ENCODE measurements at regions not wholly inside any gene's neighbourhood (a gene's known extent, or its start where the extent isn't known, plus 50 kb on each side); places are given as distances from the start of the nearest gene placed in this dataset.
"Not testable (repeated sequence)": the region's sequence is repeated elsewhere in the genome, so short reads cannot be mapped to it uniquely, and the experiment has no call there.

DNA sequence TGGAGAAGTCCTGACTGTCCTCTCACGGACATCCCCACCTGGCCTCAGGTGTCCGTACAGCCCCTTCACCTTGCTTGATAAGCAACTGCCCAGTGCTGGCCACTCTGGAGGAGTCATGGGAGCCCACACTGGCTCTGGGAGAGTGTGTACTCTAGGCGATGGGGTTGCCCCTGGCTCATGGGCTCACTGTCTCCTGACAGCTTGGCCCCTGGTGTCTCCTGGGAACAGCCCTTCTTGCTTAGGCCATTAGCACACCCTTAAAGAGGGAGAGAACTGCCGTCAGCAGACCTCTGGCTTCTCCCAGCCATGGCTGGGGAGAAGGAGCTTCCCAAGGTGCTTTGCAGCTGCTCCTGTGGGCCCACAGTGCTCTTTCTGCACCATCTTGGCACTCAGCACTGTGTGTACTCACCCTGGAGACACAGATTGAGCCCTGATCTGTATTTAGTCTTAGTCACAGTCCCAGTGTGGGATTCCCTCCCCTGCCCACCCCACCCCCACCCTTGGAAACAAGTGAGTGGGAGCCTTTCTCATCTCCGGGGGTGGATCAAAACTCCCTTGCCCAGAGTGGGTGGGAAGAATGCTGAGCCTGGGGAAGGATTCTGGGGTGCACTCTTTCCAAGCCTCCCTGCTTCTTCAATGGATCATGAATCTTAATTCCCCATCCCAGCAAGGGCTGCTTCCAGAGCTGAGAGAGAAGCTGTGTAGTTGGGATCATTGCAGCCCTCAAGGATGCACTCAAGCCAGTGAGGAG lies 83.5 kb upstream of the ADPGK start:
- no peak for DNase-seq (ENCODE audit: low read depth)

DNA sequence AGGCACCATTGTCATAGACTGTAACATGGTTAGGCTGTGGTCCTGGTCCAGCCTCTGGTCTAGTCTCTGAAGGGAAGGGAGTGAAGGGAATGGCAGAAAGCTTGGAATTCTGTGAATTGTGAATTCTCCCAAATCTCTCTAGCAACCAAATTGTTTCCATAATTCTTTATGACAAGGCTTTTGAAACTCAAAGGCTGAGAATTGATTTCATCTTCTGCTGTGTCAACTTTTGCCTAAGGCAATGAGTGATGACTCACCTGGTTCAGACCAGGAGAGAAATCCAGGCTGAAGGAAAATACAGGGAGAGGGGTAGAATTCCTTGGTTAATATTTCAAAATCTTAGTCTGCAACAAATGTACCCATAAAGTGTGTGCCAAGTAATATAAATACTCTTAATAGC lies 82.6 kb upstream of the ADPGK start:
- no peak for DNase-seq (ENCODE audit: low read depth)

DNA sequence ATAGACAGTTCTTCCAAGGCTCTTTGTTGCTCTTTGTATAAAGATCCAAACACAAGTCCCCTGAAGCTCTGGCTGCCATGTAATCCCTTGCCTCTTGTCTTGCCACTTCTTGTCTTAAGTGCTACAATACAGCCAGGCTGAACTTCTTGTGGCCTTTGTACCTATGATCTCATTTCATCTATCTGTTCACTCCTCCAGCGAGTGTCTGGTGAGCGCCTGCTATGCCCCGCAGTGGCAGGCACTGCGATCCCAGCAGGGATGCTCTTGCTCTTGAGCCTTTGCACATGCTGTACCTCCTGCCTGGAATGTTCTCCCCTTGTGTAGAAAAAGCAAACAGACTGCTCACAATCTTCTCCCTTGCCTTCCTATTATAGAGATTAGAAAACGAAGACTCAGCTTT lies 81.9 kb upstream of the ADPGK start:
- no peak for DNase-seq (ENCODE audit: low read depth)

GRCh38 chr15:72864681-72865080 lies 81.1 kb upstream of the ADPGK start:
- no peak for DNase-seq (ENCODE audit: low read depth)

GRCh38 chr15:72861354-72861910 lies 77.9 kb upstream of the ADPGK start:
- no peak for DNase-seq (ENCODE audit: low read depth)

- no peak for DNase-seq (ENCODE audit: low read depth)
These were observed 76.2 kb upstream of the ADPGK start for GRCh38 chr15:72859757-72860145.

GRCh38 chr15:72859017-72859756 lies 75.6 kb upstream of the ADPGK start:
- DNase-seq (ENCODE audit: low read depth) = no peak

GRCh38 chr15:72858205-72858604 lies 74.6 kb upstream of the ADPGK start:
- DNase-seq (ENCODE audit: low read depth) = no peak

DNA sequence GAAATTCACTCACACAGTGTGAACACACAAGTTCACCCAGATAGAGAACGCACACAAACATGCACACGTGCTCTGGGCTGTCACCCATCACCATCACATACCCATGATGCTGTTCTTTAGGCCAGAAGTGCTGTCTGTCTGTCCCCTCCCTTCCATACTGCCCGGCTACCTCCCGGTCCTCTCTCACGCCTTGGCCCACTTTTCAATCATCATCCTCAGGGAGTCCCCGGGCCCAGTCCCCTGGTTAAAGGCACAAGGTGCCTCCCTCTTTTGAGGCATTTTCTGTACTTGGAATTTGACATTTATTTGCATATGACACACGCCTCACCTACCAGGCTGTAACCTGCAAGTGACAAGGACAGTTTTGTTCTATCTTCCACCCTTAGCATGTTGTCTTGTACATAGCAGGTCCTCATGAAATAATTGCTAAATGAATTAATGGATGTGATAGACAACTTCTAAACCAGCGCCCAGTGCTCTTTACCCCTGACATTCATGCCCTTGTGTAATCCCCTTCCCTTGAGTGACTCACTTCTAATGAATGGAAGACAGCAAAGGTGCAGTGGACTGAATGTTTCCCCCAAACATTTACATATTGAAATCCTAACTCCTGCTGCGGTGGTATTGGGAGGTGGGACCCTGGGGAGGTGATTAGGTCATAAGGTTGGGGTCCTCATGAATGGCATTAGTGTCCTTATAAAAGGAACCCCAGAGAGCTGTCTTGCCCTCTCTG lies 73.9 kb upstream of the ADPGK start:
- DNase-seq (ENCODE audit: low read depth) = no peak

- DNase-seq (ENCODE audit: low read depth) = no peak
These were observed 73.0 kb upstream of the ADPGK start for GRCh38 chr15:72856549-72857040.

- DNase-seq (ENCODE audit: low read depth) = no peak
These were observed 72.2 kb upstream of the ADPGK start for GRCh38 chr15:72855791-72856190.

- DNase-seq (ENCODE audit: low read depth) = no peak
These were observed 68.7 kb upstream of the ADPGK start for GRCh38 chr15:72852273-72852672.

DNA sequence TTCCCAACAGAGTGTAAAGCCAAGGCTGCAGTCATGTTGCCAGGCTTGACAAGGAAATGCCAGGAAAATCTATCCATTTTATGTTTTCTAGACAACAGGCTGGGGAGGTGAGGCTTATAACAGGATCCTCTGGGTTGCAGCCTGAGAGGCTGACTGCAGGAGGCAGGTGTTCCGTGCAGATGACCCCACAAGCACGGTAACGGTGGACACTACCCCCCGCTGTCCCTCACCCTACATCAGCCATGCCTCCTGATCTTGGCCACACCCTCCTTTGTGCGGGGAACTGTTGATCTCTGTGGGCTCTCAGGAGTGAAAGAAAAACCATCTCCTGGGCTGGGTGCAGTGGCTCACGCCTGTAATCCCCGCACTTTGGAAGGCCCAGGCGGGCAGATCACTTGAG lies 68.0 kb upstream of the ADPGK start:
- no peak for DNase-seq (ENCODE audit: low read depth)

GRCh38 chr15:72850833-72851232 lies 67.3 kb upstream of the ADPGK start:
- DNase-seq (ENCODE audit: low read depth) = no peak

DNA sequence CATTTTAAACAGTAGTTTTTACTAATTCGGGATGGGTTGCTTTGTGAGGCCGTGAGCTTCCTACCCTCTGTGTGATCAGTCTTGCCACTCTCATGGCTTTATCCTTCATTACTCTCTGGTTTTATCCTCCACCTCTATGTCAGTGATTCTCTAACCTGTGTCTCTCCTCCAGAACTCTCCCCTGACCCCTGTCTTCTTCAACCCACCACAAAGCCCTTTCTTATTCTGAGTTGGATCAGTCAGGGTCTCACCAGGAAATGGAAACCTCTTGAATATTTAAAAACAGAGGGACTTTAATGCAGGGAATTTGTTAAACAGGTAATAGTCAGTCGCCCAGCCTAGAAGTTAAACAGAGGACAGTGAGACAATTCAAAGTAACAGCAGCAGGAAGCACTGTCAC lies 64.2 kb upstream of the ADPGK start:
- no peak for DNase-seq (ENCODE audit: low read depth)

DNA sequence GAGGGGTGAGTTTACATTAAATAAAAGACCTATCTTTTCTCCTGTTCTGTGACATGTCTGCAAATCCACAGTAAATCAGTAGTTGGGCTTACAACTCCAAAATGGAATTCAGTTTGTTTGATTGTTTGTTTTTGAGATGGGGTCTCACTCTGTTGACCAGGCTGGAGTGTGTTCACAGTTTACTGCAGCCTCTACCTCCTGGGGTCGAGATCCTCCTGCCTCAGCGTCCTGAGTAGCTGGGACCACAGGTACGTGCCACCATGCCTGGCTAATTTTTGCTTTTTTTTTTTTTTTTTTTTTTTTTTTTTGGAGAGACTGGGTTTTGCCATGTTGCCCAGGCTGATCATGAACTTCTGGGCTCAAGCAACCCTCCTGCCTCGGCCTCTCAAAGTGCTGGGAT lies 63.5 kb upstream of the ADPGK start:
- DNase-seq (ENCODE audit: low read depth) = no peak

- no peak for DNase-seq (ENCODE audit: low read depth)
These were observed 62.4 kb upstream of the ADPGK start for GRCh38 chr15:72845981-72846383.

DNA sequence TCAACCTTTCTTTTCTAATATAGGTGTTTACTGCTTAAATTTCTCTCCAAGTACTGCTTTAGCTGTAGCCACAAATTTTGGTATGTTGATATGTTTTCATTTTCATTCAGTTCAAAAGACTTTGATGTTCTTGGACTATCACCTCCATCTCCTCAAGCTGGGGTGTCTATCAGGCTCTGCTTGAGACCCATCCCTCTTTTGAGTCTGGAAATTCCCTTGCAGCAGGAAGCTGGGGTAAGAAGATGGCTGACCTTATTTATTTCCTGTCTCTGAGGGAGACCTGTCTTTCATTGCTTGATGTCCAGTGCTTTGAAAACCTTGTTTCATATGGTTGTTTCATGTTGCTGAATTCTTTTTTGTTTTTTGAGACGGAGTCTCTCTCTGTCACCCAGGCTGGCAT lies 60.5 kb upstream of the ADPGK start:
- no peak for DNase-seq (ENCODE audit: low read depth)

- not testable (repeated sequence) for DNase-seq (ENCODE audit: low read depth)
These were observed 59.8 kb upstream of the ADPGK start for GRCh38 chr15:72843340-72843739.

GRCh38 chr15:72840114-72840513 lies 56.6 kb upstream of the ADPGK start:
- no peak for DNase-seq (ENCODE audit: low read depth)

- no peak for DNase-seq (ENCODE audit: low read depth)
These were observed 54.8 kb upstream of the ADPGK start for GRCh38 chr15:72838311-72838731.

DNA sequence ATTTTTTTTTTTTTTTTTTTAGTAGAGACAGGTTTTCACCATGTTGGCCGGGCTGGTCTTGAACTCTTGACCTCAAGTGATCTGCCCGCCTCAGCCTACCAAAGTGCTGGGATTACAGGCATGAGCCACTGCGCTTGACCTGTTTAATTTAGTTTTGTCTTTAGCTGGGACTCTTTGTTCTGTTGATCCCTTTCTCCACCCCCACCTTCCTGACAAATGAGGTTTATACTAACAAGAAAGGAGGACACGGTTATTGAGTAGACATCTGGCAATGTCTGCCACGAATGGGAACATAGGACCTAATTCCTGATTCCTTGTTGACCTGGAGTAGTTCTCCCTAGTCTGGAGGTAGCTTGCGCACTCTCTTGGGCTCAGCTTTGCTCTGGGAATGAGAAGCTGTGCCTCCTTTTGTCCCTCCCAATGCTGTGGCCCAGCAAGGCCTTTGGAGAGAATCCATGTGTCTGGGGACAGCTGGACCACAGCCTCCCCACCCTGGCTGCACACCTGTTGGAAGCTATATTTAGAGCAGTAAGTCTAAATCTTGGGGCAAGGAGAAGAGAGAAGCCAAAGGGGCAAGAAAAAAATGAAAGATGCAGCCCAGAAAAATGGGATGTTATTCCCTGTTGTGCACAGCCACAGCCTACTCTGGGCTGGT lies 53.2 kb upstream of the ADPGK start:
- DNase-seq (ENCODE audit: low read depth) = no peak

Measured in LHCN-M2 (cell line).